Spleen (tissue), 7 donors: ENCODE measurements at regions not wholly inside any gene's neighbourhood (a gene's known extent, or its start where the extent isn't known, plus 50 kb on each side); places are given as distances from the start of the nearest gene placed in this dataset.

ENCODE experiments used
- CTCF ChIP-seq, 11 experiments: fragments of 200-600 bp in 7 of 11; fragments of 450-650 bp in 4 of 11; sonication (generic) in 4 of 11; IDR thresholded peaks in 8 of 11; conservative IDR thresholded peaks in 3 of 11; 1 replicate in 7 of 11; 2 replicates in 4 of 11; pipeline versions ENCODE4 v1.4.0 to v1.8.0; 2016 to 2021; ENCODE audit warnings: antibody characterized with exemption in 11 of 11, inconsistent platforms in 4 of 11, mild to moderate bottlenecking in 1 of 11
- POLR2A ChIP-seq, 3 donors: fragments of 450-650 bp; IDR thresholded peaks; one replicate each; pipeline ENCODE4 v1.5.1; 2017; ENCODE audit warnings: antibody characterized with exemption in 3 of 3, mild to moderate bottlenecking in 1 of 3
- POLR2AphosphoS5 ChIP-seq, 3 donors: sonication (generic); formaldehyde crosslinking; IDR thresholded peaks; one replicate each; pipeline ENCODE4 v1.5.1; 2017; ENCODE audit warnings: antibody characterized with exemption in 3 of 3
- donor health status: DM: no; HTN: no; CAD: no; lungs with moderate emphysema.
- donor health status: DM: no; HTN: no; CAD: no.
- donor health status: DM: no; HTN: no; CAD: no.

GRCh38 chr12:92404259-92404894 is 258.7 kb upstream of the BTG1 start:
- no peak for TF ChIP-seq CTCF (IDR thresholded peaks at IDR 0.05 in 8 of 11, conservative IDR thresholded peaks at IDR 0.05 in 3 of 11)
- no peak for TF ChIP-seq POLR2A (IDR thresholded peaks at IDR 0.05)
- no peak for TF ChIP-seq POLR2AphosphoS5 (IDR thresholded peaks at IDR 0.05)
